ENCODE measurements at regions not wholly inside any gene's neighbourhood (a gene's known extent, or its start where the extent isn't known, plus 50 kb on each side); places are given as distances from the start of the nearest gene placed in this dataset.

DNA sequence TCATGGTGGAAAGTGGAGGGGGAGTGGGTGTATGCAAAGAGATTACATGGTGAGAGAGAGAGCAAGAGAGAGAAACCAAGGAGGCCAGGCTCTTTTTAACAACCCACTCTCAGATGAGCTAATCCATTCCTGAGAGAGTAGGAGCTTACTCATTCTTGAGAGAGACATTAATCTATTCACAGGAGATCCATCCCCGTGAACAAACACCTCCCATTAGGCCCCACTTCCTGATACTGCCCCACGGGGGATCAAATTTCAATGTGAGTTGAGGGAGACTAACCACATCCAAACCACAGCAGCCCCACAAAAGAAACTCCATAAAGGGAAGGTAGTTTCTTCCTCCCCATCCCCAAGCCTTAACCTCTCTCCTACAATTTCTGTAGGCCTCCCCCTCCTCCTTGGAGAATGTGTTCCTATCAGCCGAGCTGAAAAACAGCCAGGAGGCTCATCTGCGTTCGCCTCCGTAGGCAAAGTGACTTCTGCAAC lies 450.0 kb downstream of the NPIPA7 start:
- no peak for DNase-seq (ENCODE audit: extremely low read depth, low read depth)
- TF ChIP-seq CTCF (IDR thresholded peaks at IDR 0.05; ENCODE audit: low read depth, low read length): no peak

DNA sequence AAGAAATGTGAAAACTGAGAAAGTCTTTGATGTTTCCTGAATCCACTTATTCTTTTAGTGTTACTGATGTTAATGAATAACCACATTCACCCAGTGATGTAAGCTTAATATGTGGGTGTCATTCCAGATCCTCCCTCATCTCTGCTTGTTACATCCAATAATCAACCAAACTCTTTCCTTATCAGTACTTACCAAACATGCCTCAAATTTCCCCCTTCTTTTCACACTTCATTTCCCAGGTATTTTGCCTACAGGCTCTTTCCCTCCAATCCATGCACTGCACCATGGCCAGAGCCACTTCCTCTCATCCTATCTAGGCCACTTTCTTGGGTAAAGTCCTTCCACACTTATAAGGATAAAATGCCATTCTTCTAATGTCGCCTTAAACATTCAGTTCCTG lies 451.5 kb downstream of the NPIPA7 start:
- no peak for TF ChIP-seq CTCF (IDR thresholded peaks at IDR 0.05; ENCODE audit: low read depth, low read length)
- DNase-seq (ENCODE audit: extremely low read depth, low read depth): no peak

DNA sequence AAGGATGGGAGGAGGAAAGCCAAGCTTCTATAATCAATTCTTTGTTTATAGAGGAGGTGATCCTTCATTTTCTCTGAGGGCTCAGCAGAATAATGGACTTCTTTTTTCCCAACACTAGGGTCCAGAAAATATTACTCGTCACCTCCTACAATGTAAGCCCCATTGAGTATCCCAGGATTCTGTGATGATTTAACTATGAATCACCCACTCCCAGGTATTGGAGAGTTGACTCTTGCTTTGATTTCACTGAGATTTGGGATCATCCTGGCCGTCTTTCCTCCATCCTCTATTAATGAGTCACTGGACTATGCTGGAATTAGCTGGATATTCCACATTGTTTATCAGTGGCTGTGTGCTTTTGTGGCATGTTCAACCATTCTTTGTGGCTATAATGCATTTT lies 452.0 kb downstream of the NPIPA7 start:
- TF ChIP-seq CTCF (IDR thresholded peaks at IDR 0.05; ENCODE audit: low read depth, low read length): no peak
- DNase-seq (ENCODE audit: extremely low read depth, low read depth): no peak

GRCh38 chr16:16833165-16833564 lies 454.2 kb downstream of the NPIPA7 start:
- DNase-seq (ENCODE audit: extremely low read depth, low read depth): no peak
- TF ChIP-seq CTCF (IDR thresholded peaks at IDR 0.05; ENCODE audit: low read depth, low read length): no peak

DNA sequence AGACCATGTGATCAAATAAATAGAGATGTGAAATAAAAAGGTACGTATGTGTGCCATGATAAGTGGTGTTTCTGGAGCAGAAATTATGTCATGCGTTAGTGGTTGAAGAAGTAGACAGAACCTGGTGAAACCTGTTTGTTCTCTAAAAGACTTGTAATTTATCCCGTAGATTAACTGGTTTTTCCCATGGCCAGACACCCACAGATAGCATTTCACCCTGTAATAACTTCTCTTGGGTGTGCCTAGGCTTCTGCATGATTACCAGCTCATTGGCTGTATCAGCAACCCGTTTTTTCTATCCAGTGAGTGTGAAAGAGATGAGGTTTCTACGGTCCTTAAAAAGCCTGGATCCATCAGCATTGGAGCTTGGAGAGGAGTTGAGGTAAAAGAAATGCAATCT lies 471.3 kb downstream of the NPIPA7 start:
- no peak for TF ChIP-seq CTCF (IDR thresholded peaks at IDR 0.05; ENCODE audit: low read depth, low read length)

DNA sequence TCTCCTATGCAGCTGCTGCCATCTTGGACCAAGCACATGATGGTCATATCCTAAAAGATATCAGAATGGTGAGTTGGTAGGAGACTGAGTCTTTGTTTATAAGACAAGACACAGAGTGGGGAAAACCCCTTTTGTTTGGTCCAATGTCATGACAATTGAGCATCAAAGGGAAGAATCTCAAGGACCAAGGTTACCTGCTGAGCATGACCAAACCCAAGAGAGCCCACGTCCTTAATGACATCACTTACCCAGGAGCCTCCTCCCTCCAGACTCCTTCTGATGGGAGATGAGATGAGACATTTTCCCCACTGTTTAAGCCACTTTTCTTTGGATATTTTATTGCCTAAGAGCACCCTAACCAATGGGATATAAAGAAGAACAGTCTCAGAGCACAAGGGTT lies 478.1 kb downstream of the NPIPA7 start:
- no peak for DNase-seq (ENCODE audit: extremely low read depth, low read depth)
- no peak for TF ChIP-seq CTCF (IDR thresholded peaks at IDR 0.05; ENCODE audit: low read depth, low read length)

More for the DNA sequence above, 471.3 kb downstream of the NPIPA7 start:
- DNase-seq (ENCODE audit: extremely low read depth, low read depth): no peak

DNA sequence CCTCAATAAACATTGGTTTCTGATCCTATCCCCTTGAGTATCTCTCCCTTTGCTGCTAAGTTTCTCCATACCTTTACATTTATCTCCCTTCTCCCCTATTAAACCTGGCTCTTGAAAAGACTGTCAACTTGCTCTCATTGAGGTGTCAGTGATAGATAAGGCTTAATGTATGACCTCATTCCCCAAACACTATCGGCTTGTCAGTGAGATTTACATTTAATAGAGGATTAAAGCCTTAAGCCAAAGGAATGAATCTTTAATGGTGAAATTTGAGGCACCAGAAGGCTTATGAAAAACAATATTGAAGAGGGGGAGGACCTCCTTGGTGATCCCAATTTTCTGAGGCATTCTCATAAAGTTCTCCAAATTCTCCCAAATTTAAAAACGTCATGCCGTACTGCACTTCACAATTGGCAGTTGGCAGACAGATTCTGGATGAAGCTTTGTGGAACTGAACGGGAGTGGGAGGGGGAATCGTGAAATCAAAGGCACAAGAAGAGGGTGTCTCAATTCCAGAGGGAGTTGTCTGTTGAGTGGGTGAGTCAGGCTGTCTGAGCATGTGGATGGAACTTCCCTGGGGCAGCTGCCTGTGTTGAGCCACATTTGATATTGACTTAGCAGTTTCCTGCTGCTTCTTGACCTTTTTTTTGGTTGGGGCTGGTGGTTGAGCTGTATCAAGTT lies 478.8 kb downstream of the NPIPA7 start:
- DNase-seq (ENCODE audit: extremely low read depth, low read depth): no peak
- TF ChIP-seq CTCF (IDR thresholded peaks at IDR 0.05; ENCODE audit: low read depth, low read length): no peak
